GM18508 (cell line): ENCODE measurements at regions not wholly inside any gene's neighbourhood (a gene's known extent, or its start where the extent isn't known, plus 50 kb on each side); places are given as distances from the start of the nearest gene placed in this dataset.
A peak's percentile ranks its signal among the peaks of the same experiment; 100 is the strongest.

ENCODE experiments used
- ATAC-seq: cut with Tn5 transposase; IDR thresholded peaks from one replicate; pipeline ENCODE4 v1.9.1; 2021; ENCODE audit warnings: moderate number of reproducible peaks; ENCODE audit not compliant: insufficient read depth, unreplicated experiment

- no peak for ATAC-seq
Observed at GRCh38 chr6:125486881-125487280, 185.1 kb upstream of the HDDC2 start.

- no peak for ATAC-seq
Observed at GRCh38 chr6:125489579-125490285, 188.0 kb upstream of the HDDC2 start.

GRCh38 chr6:125491860-125492618 lies 190.3 kb upstream of the HDDC2 start:
- ATAC-seq: no peak

GRCh38 chr6:125498606-125499005 lies 196.8 kb upstream of the HDDC2 start:
- ATAC-seq: no peak

GRCh38 chr6:125499535-125499934 lies 197.8 kb upstream of the HDDC2 start:
- ATAC-seq: no peak

- ATAC-seq: no peak
Observed at GRCh38 chr6:125503181-125503580, 201.4 kb upstream of the HDDC2 start.

- ATAC-seq: no peak
Observed at GRCh38 chr6:125507987-125508655, 206.4 kb upstream of the HDDC2 start.

- no peak for ATAC-seq
Observed at GRCh38 chr6:125508793-125509192, 207.0 kb upstream of the HDDC2 start.

- ATAC-seq: no peak
Observed at GRCh38 chr6:125509477-125509876, 207.7 kb upstream of the HDDC2 start.

GRCh38 chr6:125510405-125510804 lies 208.6 kb upstream of the HDDC2 start:
- no peak for ATAC-seq

GRCh38 chr6:125511809-125512396 lies 210.1 kb upstream of the HDDC2 start:
- no peak for ATAC-seq

- peak; percentile 67 for ATAC-seq
Observed at GRCh38 chr6:125512621-125513020, 210.9 kb upstream of the HDDC2 start.

GRCh38 chr6:125513978-125514377 lies 212.2 kb upstream of the HDDC2 start:
- ATAC-seq: no peak

GRCh38 chr6:125516644-125517043 lies 214.9 kb upstream of the HDDC2 start:
- no peak for ATAC-seq

- ATAC-seq: no peak
Observed at GRCh38 chr6:125519367-125519766, 217.6 kb upstream of the HDDC2 start.

- no peak for ATAC-seq
Observed at GRCh38 chr6:125524356-125524755, 222.6 kb upstream of the HDDC2 start.

- no peak for ATAC-seq
Observed at GRCh38 chr6:125526007-125526720, 223.3 kb upstream of the HEY2 start.

GRCh38 chr6:125528621-125529041 lies 220.8 kb upstream of the HEY2 start:
- no peak for ATAC-seq

GRCh38 chr6:125529061-125529460 lies 220.4 kb upstream of the HEY2 start:
- no peak for ATAC-seq

GRCh38 chr6:125533710-125534397 lies 215.6 kb upstream of the HEY2 start:
- no peak for ATAC-seq
